ENCODE measurements at regions not wholly inside any gene's neighbourhood (a gene's known extent, or its start where the extent isn't known, plus 50 kb on each side); places are given as distances from the start of the nearest gene placed in this dataset.
"Not testable (repeated sequence)": the region's sequence is repeated elsewhere in the genome, so short reads cannot be mapped to it uniquely, and the experiment has no call there.

- POLR2A ChIA-PET, result no interaction called here
- TF ChIP-seq EZH2 (IDR thresholded peaks at IDR 0.05; ENCODE audit: borderline replicate concordance, low read depth, low read length, severe bottlenecking) (no peak), MYC (IDR thresholded peaks at IDR 0.05; ENCODE audit: low read depth, low read length) (no peak), FOS (IDR thresholded peaks at IDR 0.05; ENCODE audit: borderline replicate concordance, insufficient read depth, low read length) (no peak), GATA2 (IDR thresholded peaks at IDR 0.05; ENCODE audit: insufficient read depth, insufficient read length, low read depth, low read length) (no peak), JUN (IDR thresholded peaks at IDR 0.05; ENCODE audit: borderline replicate concordance, insufficient read depth, insufficient read length, low read depth) (no peak), POLR2A (IDR thresholded peaks at IDR 0.05; ENCODE audit: low read depth, low read length) (no peak), MAX (IDR thresholded peaks at IDR 0.05; ENCODE audit: insufficient read depth, insufficient read length) (no peak), POLR2AphosphoS5 (IDR thresholded peaks at IDR 0.05; ENCODE audit: insufficient read depth, low read depth, low read length) (no peak), CTCF (IDR thresholded peaks at IDR 0.05; ENCODE audit: extremely low read depth in 1 of 2, insufficient read depth in 1 of 2, low read depth in 1 of 2, low read length in 2 of 2) (no peak)
- Histone ChIP-seq H3K4me1 (ENCODE audit: control insufficient read depth, extremely low read depth, insufficient read depth, low read length) (no peaks in the 10 kb centered on the region), H4K20me1 (replicated peaks; ENCODE audit: control insufficient read depth, extremely low read depth, insufficient read depth, low read length) (no peaks in the 10 kb centered on the region), H3K79me2 (ENCODE audit: control insufficient read depth, insufficient read depth, low read length) (no peaks in the 10 kb centered on the region), H3K36me3 (ENCODE audit: control insufficient read depth in 2 of 2, extremely low read depth in 1 of 2, insufficient read depth in 2 of 2, low read length in 2 of 2) (no peaks in the 10 kb centered on the region), H3K9ac (replicated peaks; ENCODE audit: extremely low read depth, insufficient read depth, low read length) (no peak overlapping the region), H3K27ac (ENCODE audit: insufficient read depth, low read depth, low read length) (no peak overlapping the region), H3K9me3 (replicated peaks; ENCODE audit: control insufficient read depth, insufficient read depth, low read length) (no peaks in the 10 kb centered on the region), H2AFZ (ENCODE audit: low read depth, low read length) (no peak overlapping the region), H3K4me3 (replicated peaks in 1 of 3; ENCODE audit: insufficient read depth in 1 of 3, low read depth in 1 of 3, low read length in 3 of 3) (no peak overlapping the region), H3K4me2 (ENCODE audit: insufficient read depth, low read length) (no peak overlapping the region), H3K9me1 (replicated peaks; ENCODE audit: control insufficient read depth, extremely low read depth, insufficient read depth, low read length) (no peaks in the 10 kb centered on the region), H3K27me3 (ENCODE audit: control insufficient read depth in 2 of 2, insufficient read depth in 2 of 2, low read length in 2 of 2) (peaks cover 0 to 3% of the 10 kb centered on the region in 2 experiments)
- CTCF ChIA-PET, result no interaction called here
- DNase-seq (ENCODE audit: low read depth, low spot score) (no peak), FAIRE-seq (no peak)
- intact Hi-C loops (cut with micrococcal nuclease) (no loop called here), dilution Hi-C loops (cut with MboI; ENCODE audit: extremely low pct_ligation_motif_present, low sequenced_read_pairs) (no loop called here)
- no TSS peak for BruUV-seq (replicated peaks)
Observed at GRCh38 chr13:52911340-52911739, 62.9 kb upstream of the PCDH8 start.

- DNase-seq (ENCODE audit: low read depth, low spot score); H3K79me2 ChIP-seq (ENCODE audit: control insufficient read depth, insufficient read depth, low read length); BruUV-seq (replicated peaks); FAIRE-seq; CTCF ChIA-PET; H4K20me1 ChIP-seq (replicated peaks; ENCODE audit: control insufficient read depth, extremely low read depth, insufficient read depth, low read length); dilution Hi-C loops (cut with MboI; ENCODE audit: extremely low pct_ligation_motif_present, low sequenced_read_pairs); H3K27ac ChIP-seq (ENCODE audit: insufficient read depth, low read depth, low read length); H3K4me3 ChIP-seq (replicated peaks in 1 of 3; ENCODE audit: insufficient read depth in 1 of 3, low read depth in 1 of 3, low read length in 3 of 3); H3K9ac ChIP-seq (replicated peaks; ENCODE audit: extremely low read depth, insufficient read depth, low read length); H3K4me1 ChIP-seq (ENCODE audit: control insufficient read depth, extremely low read depth, insufficient read depth, low read length); H3K27me3 ChIP-seq (ENCODE audit: control insufficient read depth in 2 of 2, insufficient read depth in 2 of 2, low read length in 2 of 2); intact Hi-C loops (cut with micrococcal nuclease); H3K4me2 ChIP-seq (ENCODE audit: insufficient read depth, low read length); POLR2A ChIA-PET; H2AFZ ChIP-seq (ENCODE audit: low read depth, low read length); H3K9me3 ChIP-seq (replicated peaks; ENCODE audit: control insufficient read depth, insufficient read depth, low read length); H3K36me3 ChIP-seq (ENCODE audit: control insufficient read depth in 2 of 2, extremely low read depth in 1 of 2, insufficient read depth in 2 of 2, low read length in 2 of 2); H3K9me1 ChIP-seq (replicated peaks; ENCODE audit: control insufficient read depth, extremely low read depth, insufficient read depth, low read length): not testable (repeated sequence)
Observed at GRCh38 chr13:52910318-52910717, 61.9 kb upstream of the PCDH8 start.

Measured in endothelial cell of umbilical vein (primary cell).